ENCODE measurements at regions not wholly inside any gene's neighbourhood (a gene's known extent, or its start where the extent isn't known, plus 50 kb on each side); places are given as distances from the start of the nearest gene placed in this dataset.

DNA sequence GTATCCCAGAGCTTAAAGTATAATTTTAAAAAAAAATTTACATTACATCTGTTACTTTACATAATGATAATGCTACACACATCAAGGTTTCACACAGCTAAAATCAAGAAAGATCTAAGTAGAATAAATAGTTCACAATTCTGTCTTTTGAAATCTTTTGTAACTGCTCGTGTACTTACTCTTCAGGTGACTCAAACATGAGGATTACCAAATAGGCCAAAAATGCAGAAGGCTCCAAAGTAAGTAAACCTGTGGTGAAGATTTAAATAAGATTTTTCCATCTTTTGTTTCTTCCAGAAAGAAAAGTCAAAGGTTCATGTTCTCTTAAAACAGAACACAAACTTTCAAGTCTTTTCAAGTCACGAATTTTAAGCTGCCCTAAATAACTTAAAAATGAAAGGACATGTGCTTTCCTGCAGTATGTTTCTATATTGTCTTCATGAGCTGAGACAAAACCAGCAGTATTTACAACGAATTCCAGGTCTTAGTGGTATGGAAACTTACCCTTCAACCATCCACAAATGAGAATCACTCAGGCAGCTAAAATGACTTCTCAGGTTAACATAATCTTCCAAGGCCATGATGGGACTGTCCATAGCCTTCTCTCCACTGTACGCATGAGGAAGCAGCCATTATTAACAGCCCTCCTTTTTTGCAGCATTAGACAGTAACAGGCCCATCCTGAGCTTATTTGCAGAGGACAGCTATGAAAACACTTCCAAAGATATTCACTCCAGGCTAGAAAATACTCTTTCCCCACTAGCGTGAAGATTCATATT lies 172.8 kb upstream of the EDNRA start:
- TF ChIP-seq, protein P1, sequence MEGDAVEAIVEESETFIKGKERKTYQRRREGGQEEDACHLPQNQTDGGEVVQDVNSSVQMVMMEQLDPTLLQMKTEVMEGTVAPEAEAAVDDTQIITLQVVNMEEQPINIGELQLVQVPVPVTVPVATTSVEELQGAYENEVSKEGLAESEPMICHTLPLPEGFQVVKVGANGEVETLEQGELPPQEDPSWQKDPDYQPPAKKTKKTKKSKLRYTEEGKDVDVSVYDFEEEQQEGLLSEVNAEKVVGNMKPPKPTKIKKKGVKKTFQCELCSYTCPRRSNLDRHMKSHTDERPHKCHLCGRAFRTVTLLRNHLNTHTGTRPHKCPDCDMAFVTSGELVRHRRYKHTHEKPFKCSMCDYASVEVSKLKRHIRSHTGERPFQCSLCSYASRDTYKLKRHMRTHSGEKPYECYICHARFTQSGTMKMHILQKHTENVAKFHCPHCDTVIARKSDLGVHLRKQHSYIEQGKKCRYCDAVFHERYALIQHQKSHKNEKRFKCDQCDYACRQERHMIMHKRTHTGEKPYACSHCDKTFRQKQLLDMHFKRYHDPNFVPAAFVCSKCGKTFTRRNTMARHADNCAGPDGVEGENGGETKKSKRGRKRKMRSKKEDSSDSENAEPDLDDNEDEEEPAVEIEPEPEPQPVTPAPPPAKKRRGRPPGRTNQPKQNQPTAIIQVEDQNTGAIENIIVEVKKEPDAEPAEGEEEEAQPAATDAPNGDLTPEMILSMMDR (IDR thresholded peaks at IDR 0.05; ENCODE audit: borderline replicate concordance, extremely low read depth, insufficient read depth) = no peak
- Histone ChIP-seq H3K27ac (ENCODE audit: low read depth in 2 of 2, low read length in 2 of 2) (no peak overlapping the region), H3K9ac (ENCODE audit: low read length in 3 of 3) (no peak overlapping the region), H3K9me3 (ENCODE audit: control insufficient read depth in 2 of 3, insufficient read depth in 1 of 3, low read length in 3 of 3) (no peaks in the 10 kb centered on the region), H3K27me3 (ENCODE audit: control insufficient read depth, insufficient read depth, low read length) (no peaks in the 10 kb centered on the region), H3K4me3 (ENCODE audit: low read length in 3 of 3) (no peak overlapping the region), H3K36me3 (ENCODE audit: control insufficient read depth in 2 of 3, insufficient read depth in 3 of 3, low read length in 3 of 3) (no peaks in the 10 kb centered on the region), H3K4me1 (ENCODE audit: control insufficient read depth in 2 of 3, insufficient read depth in 2 of 3, low read depth in 1 of 3, low read length in 3 of 3) (peaks cover 0 to 3% (median 0%) of the 10 kb centered on the region in 3 donors)
- intact Hi-C loops (cut with DNase I) = no loop called here
- DNase-seq = peak in 4 of 5 donors; percentile 42 to 87 (median 64)
- FAIRE-seq = no peak

DNA sequence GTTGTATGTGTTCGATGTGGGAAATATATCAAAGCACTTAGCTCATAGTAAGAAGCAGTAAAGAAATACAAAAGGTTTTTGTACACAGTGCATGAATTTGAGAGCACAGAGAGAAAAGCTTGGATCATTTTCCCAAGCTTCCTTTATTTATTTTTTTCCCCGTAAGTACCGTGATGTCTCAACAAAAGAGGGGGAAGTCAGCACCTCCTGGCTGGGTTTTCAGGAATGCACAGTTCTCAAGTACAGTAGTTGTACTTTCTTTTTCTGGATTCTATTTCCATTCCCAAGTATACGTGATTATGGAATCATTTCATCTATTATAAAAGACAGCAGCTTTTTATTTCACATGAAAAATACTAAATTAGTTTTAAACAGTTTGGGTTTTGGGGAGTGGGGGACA lies 171.5 kb upstream of the EDNRA start:
- H3K9ac ChIP-seq (ENCODE audit: low read length in 3 of 3) = no peak overlapping the region
- no peaks in the 10 kb centered on the region for H3K4me1 ChIP-seq (ENCODE audit: control insufficient read depth in 2 of 3, insufficient read depth in 2 of 3, low read depth in 1 of 3, low read length in 3 of 3)
- H3K27ac ChIP-seq (ENCODE audit: low read depth in 2 of 2, low read length in 2 of 2) = no peak overlapping the region
- no peaks in the 10 kb centered on the region for H3K9me3 ChIP-seq (ENCODE audit: control insufficient read depth in 2 of 3, insufficient read depth in 1 of 3, low read length in 3 of 3)
- H3K4me3 ChIP-seq (ENCODE audit: low read length in 3 of 3) = no peak overlapping the region
- no peak for FAIRE-seq
- TF ChIP-seq, protein P1 (IDR thresholded peaks at IDR 0.05; ENCODE audit: borderline replicate concordance, extremely low read depth, insufficient read depth) = no peak
- intact Hi-C loops (cut with DNase I) = no loop called here
- no peaks in the 10 kb centered on the region for H3K27me3 ChIP-seq (ENCODE audit: control insufficient read depth, insufficient read depth, low read length)
- DNase-seq = no peak
- no peaks in the 10 kb centered on the region for H3K36me3 ChIP-seq (ENCODE audit: control insufficient read depth in 2 of 3, insufficient read depth in 3 of 3, low read length in 3 of 3)

DNA sequence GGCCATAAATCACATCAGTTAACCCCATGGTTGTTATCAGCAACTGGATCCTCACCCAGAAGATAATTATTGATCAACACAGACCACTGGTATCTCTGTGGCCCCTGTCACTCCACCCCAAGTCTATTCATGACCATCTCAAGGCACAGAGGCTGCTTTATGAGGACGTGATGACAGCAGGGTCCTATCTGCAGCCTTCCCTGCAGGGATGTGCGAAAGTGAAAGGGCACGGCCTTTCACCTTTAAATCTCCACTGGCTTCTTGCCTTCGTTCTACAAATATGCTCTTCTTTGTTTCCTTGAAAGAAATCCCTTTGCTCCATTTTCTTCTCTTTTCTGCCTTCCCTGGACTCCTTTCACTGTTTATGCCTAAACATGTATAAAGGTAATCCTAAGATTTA lies 170.6 kb upstream of the EDNRA start:
- H3K36me3 ChIP-seq (ENCODE audit: control insufficient read depth in 2 of 3, insufficient read depth in 3 of 3, low read length in 3 of 3) = no peaks in the 10 kb centered on the region
- H3K9ac ChIP-seq (ENCODE audit: low read length in 3 of 3) = no peak overlapping the region
- no peak overlapping the region for H3K4me3 ChIP-seq (ENCODE audit: low read length in 3 of 3)
- intact Hi-C loops (cut with DNase I) = no loop called here
- TF ChIP-seq, protein P1 (IDR thresholded peaks at IDR 0.05; ENCODE audit: borderline replicate concordance, extremely low read depth, insufficient read depth) = no peak
- no peak overlapping the region for H3K27ac ChIP-seq (ENCODE audit: low read depth in 2 of 2, low read length in 2 of 2)
- no peaks in the 10 kb centered on the region for H3K9me3 ChIP-seq (ENCODE audit: control insufficient read depth in 2 of 3, insufficient read depth in 1 of 3, low read length in 3 of 3)
- no peaks in the 10 kb centered on the region for H3K27me3 ChIP-seq (ENCODE audit: control insufficient read depth, insufficient read depth, low read length)
- FAIRE-seq = no peak
- DNase-seq = no peak
- H3K4me1 ChIP-seq (ENCODE audit: control insufficient read depth in 2 of 3, insufficient read depth in 2 of 3, low read depth in 1 of 3, low read length in 3 of 3) = no peaks in the 10 kb centered on the region

Data from kidney (tissue), 13 donors.